Lower leg skin (tissue), 4 donors: ENCODE measurements at regions not wholly inside any gene's neighbourhood (a gene's known extent, or its start where the extent isn't known, plus 50 kb on each side); places are given as distances from the start of the nearest gene placed in this dataset.

Experiments used
- DNase-seq, 2 donors: peaks; one replicate each; pipeline ENCODE4 v3.0.0-alpha.2; 2019; ENCODE audit warnings: low spot score in 2 of 2
- H3K4me3 ChIP-seq: fragments of 200-600 bp; sonication (generic); 2 replicates; pipeline ENCODE4 v1.5.1; 2017; ENCODE audit warnings: mild to moderate bottlenecking, low read depth; ENCODE audit not compliant: poor library complexity, severe bottlenecking
- CTCF ChIP-seq, 3 donors: fragments of 450-650 bp; IDR thresholded peaks; one replicate each; pipeline ENCODE4 v1.5.1; 2016; ENCODE audit warnings: antibody characterized with exemption in 3 of 3, mild to moderate bottlenecking in 3 of 3, moderate library complexity in 2 of 3
- POLR2A ChIP-seq, 2 donors: fragments of 450-650 bp; IDR thresholded peaks; one replicate each; pipeline ENCODE4 v1.6.1; 2016 to 2017; ENCODE audit warnings: antibody characterized with exemption in 2 of 2, mild to moderate bottlenecking in 1 of 2, moderate library complexity in 1 of 2
- WGBS, 2 donors: methylation state at CpG; one replicate each; pipeline ENCODE4 v1.1.5; 2018; 5-methylcytosine and 5-hydroxymethylcytosine counted together
- intact Hi-C: fragments of 100-400 bp; cut with DNase I; formaldehyde crosslinking; loops from one replicate; pipeline ENCODE4 v1.15.0; 2023; ENCODE audit warnings: low total_unique reads

GRCh38 chr22:27111796-27112672 is 454.6 kb downstream of the MIAT start:
- WGBS, 2 donors = 67% methylated on average over 7 of the region's 7 CpGs
- no peak for DNase-seq
- H3K4me3 ChIP-seq = no peak overlapping the region
- no peak for TF ChIP-seq CTCF (IDR thresholded peaks at IDR 0.05)
- TF ChIP-seq POLR2A (IDR thresholded peaks at IDR 0.05) = no peak
- intact Hi-C loops = no loop called here

- no peak for TF ChIP-seq POLR2A (IDR thresholded peaks at IDR 0.05)
- no peak for TF ChIP-seq CTCF (IDR thresholded peaks at IDR 0.05)
- DNase-seq = peak; percentile 92
- intact Hi-C loops = no loop called here
- WGBS, 2 donors = 27 to 36% methylated on average over 4 of the region's 4 CpGs
- no peak overlapping the region for H3K4me3 ChIP-seq
Measured at GRCh38 chr22:27113211-27113635, 455.8 kb downstream of the MIAT start.

- no peak for DNase-seq
- TF ChIP-seq POLR2A (IDR thresholded peaks at IDR 0.05) (no peak), CTCF (IDR thresholded peaks at IDR 0.05) (no peak)
- intact Hi-C loops = no loop called here
Measured at GRCh38 chr22:27113641-27114040, 456.3 kb downstream of the MIAT start.

GRCh38 chr22:27114186-27114585 is 456.8 kb downstream of the MIAT start:
- no peak for DNase-seq
- intact Hi-C loops = no loop called here
- 92 to 98% methylated on average over 9 of the region's 9 CpGs for WGBS, 2 donors
- TF ChIP-seq CTCF (IDR thresholded peaks at IDR 0.05) = no peak
- no peak for TF ChIP-seq POLR2A (IDR thresholded peaks at IDR 0.05)
- no peak overlapping the region for H3K4me3 ChIP-seq

More at GRCh38 chr22:27113641-27114040, 456.3 kb downstream of the MIAT start:
- H3K4me3 ChIP-seq = no peak overlapping the region

- no peak overlapping the region for H3K4me3 ChIP-seq
- no peak for TF ChIP-seq CTCF (IDR thresholded peaks at IDR 0.05)
- TF ChIP-seq POLR2A (IDR thresholded peaks at IDR 0.05) = no peak
- intact Hi-C loops = no loop called here
- 98 to 100% methylated on average over 2 of the region's 2 CpGs for WGBS, 2 donors
- no peak for DNase-seq
Measured at GRCh38 chr22:27115410-27115809, 458.0 kb downstream of the MIAT start.
